ENCODE measurements at regions not wholly inside any gene's neighbourhood (a gene's known extent, or its start where the extent isn't known, plus 50 kb on each side); places are given as distances from the start of the nearest gene placed in this dataset.

GRCh38 chr3:72067721-72068120 is 282.8 kb upstream of the PROK2 start (continued):
- no peak for TF ChIP-seq TAF7 (optimal IDR thresholded peaks at IDR 0.05; ENCODE audit: borderline replicate concordance, low read depth, low read length)
- no peak for TF ChIP-seq SIN3A (conservative IDR thresholded peaks at IDR 0.05 in 1 of 2, IDR thresholded peaks at IDR 0.05 in 1 of 2; ENCODE audit: low read depth in 1 of 2, low read length in 2 of 2)
- TF ChIP-seq CBX8 (IDR thresholded peaks at IDR 0.05; ENCODE audit: borderline replicate concordance, low read depth, low read length): no peak
- TF ChIP-seq HDAC6 (IDR thresholded peaks at IDR 0.05; ENCODE audit: low read depth, low read length): no peak
- no peak for TF ChIP-seq SP4 (IDR thresholded peaks at IDR 0.05; ENCODE audit: low read length)
- no peak for TF ChIP-seq YY1 (IDR thresholded peaks at IDR 0.05; ENCODE audit: low read depth, low read length)

Data from H1 (cell line).